Activated CD4-positive, alpha-beta T cell treated with anti-CD3 and anti-CD28 coated beads for 24 hours (primary cell): ENCODE measurements at regions not wholly inside any gene's neighbourhood (a gene's known extent, or its start where the extent isn't known, plus 50 kb on each side); places are given as distances from the start of the nearest gene placed in this dataset.
"Not testable (repeated sequence)": the region's sequence is repeated elsewhere in the genome, so short reads cannot be mapped to it uniquely, and the experiment has no call there.

Experiments
- DNase-seq, 2 donors: peaks; one replicate each; pipeline ENCODE4 v3.0.0-alpha.2; 2020; ENCODE audit warnings: low read depth in 2 of 2

- not testable (repeated sequence) for DNase-seq
Observed at GRCh38 chr13:73301622-73302021, 242.8 kb downstream of the KLF5 start.

DNA sequence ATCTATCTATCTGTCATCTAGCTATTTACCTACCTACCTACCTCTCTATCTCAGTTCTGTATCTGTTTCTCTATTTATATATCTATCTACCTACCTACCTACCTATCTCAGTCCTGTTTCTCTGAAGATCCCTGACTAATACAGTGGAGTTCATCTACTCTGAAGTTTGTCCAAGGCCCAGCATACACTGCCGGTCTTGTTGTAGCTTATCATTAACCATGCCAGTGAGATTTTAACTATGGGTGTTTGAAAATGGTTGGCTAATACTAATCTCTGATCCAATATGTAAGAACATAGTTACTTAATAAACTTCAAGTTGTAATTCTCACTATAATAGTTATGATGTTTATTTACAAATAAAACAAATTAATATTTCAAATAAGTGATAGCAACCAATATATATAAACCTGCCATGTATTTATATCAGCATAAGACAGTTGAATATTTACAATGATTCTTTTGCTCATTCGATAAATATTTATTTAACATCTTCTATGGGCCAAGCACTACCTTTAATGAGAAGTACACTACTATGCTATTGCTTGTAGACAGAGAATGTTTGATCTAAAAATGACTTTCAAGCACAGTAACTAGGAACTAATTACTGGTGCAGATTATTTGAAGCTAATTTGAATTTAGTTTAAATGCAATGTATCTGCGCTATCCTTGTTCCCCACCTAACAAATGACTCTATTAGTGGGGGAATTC, 242.1 kb downstream of the KLF5 start:
- no peak for DNase-seq

DNA sequence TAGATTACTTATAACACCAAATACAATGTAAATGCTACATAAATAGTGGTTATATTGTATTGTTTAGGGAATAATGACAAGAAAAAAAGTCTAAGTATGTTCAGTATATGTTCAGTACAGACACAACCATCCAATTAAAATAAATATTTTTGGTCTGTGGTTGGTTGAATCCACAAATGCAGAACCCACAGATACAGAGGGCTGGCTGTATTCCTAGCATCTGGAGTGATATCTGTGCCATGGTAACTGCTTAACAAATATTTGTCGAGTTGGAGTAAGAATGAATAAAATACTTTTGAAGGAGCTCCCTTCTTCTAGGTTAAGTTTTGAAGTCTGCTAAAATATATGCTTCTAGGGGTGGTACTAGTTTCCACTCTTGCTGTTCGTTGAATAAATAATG, 241.0 kb downstream of the KLF5 start:
- DNase-seq, result no peak

DNA sequence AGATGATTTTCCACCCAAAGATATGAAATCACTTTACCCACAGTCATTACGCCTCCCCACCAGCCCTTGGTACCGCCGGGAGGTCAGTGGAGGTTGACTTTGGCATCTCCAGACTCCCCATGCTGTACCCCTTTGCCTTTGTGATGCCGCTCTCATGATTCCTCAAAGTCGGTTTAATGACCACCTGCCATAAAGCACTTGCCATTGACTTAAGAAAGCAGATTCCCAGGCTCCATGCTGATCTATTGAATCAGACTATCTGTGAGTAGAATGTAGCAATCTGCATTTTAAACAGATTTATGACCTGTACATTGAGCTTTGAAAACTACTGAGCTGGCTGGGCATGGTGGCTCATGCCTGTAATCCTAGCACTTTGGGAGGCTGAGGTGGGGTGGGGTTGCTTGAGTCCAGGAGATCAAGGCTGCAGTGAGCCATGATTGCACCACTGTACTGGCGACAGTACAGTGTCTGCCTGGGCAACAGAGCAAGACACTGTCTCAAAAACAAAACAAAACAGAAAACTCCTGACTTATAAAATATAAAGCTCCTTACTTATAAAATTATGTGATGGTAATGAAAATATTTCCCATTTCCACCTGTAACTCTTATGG, 235.2 kb downstream of the KLF5 start:
- no peak for DNase-seq

- DNase-seq, result no peak
Observed at GRCh38 chr13:73292127-73292526, 233.3 kb downstream of the KLF5 start.

- no peak for DNase-seq
Observed at GRCh38 chr13:73290844-73291243, 232.0 kb downstream of the KLF5 start.

GRCh38 chr13:73288596-73288995, 229.8 kb downstream of the KLF5 start:
- no peak for DNase-seq

DNA sequence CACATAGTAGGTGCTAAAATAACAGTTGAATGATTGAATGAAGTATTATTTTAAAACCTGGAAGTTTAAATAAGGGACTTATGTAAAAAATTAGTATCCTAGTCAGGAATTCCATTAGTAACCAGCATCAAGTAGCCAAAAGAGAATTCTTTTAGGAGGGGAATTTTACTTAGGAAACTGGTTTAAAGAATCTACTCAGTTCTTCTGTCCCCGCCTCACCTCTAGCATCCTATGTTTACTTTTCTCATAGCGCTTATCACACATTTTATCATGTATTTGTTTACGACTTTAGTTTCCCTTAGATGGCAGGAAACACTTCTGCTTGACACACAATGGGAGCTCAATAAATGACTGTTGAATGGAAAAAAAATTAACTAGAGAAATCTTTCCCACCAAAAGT, 229.0 kb downstream of the KLF5 start:
- DNase-seq, result no peak

DNA sequence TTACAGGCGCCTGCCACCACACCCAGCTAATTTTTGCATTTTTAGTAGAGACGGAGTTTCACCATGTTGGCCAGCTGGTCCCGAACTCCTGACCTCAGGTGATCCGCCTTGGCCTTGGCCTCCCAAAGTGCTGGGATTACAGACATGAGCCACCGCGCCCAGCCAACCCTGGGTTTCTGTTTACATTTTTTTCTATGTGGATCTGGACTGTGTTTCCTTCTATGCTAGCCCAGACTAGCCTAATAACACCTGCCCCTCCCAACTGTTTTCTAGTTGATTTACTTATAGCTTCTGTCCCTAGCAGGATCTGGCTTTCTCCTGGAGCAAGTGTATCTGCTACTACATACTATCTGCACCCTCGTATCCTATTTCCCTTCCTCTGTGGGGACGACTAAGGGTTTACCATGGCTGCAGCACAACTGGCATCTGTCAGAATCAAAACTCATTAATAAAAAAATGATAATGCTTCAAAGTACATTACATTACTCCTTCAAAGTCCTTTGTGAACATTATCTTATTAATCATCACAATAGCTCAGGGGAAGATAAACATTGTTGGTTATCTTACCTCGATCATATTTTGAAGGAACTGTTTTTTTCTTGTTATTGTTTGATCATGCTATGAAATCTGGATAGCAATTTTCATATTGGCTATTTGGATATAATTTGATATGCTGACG, 228.3 kb downstream of the KLF5 start:
- DNase-seq, result no peak

DNA sequence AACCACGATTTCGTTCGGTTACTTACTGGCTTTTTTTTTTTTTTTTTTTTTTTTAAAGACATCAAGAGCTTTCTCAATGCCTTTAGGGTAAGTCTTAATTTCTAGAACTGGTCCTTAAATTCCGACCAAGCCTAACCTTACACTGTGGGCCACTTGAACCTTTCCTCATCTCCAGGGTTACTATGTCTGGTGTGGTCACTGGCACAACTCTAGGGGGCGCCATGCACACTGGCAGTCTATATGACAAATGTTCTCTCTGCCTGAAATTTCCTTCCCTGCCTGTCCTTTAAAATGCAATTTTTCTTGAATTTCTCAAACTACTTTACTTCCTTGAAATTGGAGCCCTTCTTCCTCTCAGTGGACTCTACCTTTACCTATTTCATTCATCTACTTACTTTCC, 227.4 kb downstream of the KLF5 start:
- no peak for DNase-seq

- DNase-seq, result no peak
Observed at GRCh38 chr13:73284081-73284874, 225.5 kb downstream of the KLF5 start.

DNA sequence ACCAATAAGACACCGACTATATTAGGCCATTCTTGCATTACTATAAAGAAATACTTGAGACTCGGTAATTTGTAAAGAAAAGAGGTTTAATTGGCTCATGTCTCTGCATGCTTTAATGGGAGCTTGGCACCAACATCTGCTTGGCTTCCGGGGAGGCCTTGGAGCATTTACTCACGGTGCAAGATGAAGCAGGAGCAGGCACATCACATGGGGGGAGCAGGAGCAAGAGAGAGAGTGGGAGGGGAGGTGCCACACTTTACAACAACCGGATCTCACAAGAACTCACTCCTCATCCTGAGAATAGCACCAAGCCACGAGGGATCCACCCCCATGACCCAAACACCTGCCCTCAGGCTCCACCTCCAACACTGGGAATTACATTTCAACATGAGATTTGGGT, 224.8 kb downstream of the KLF5 start:
- DNase-seq, result no peak

- DNase-seq, result no peak
Observed at GRCh38 chr13:73281746-73282145, 222.9 kb downstream of the KLF5 start.

- DNase-seq, result no peak
Observed at GRCh38 chr13:73278186-73278585, 219.4 kb downstream of the KLF5 start.

- no peak for DNase-seq
Observed at GRCh38 chr13:73275163-73275562, 216.4 kb downstream of the KLF5 start.

DNA sequence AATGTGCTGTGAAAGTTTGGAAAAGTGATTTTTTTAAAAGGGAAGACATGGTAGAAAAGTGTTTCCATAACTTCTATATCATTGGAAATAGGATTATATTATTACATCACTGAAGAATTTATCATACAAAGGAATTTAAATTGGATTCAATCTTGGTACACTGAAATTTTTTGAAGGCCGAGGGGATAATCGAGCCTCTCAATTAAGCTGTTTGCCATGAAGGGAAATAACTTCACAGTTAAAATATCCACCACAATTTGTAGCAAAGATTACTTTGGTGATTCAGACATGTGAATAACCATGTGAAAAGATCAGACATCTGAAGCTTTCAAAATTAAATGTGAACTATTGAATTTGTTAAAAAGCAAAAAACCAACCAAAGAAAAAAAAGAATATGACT, 215.3 kb downstream of the KLF5 start:
- DNase-seq, result no peak

GRCh38 chr13:73273745-73274144, 214.9 kb downstream of the KLF5 start:
- no peak for DNase-seq

DNA sequence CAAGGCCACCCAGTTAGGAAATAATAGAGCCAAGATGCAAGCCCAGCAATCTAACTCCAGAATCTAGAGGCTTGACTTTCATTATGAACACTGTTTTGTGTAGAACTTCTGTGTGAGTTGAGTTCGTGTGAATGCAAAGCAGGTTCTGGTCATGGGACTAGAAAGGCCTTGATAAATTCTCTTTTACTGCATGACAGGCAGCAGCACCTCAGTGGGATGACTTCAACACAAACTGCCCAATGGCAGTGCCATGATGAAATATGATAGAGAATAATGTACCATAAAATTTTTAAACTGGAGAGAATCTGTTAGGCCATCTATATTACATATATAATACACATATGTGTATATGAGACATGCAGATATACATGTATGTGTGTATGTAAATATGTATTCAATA, 214.5 kb downstream of the KLF5 start:
- no peak for DNase-seq

GRCh38 chr13:73272831-73273230, 214.0 kb downstream of the KLF5 start:
- DNase-seq, result no peak

DNA sequence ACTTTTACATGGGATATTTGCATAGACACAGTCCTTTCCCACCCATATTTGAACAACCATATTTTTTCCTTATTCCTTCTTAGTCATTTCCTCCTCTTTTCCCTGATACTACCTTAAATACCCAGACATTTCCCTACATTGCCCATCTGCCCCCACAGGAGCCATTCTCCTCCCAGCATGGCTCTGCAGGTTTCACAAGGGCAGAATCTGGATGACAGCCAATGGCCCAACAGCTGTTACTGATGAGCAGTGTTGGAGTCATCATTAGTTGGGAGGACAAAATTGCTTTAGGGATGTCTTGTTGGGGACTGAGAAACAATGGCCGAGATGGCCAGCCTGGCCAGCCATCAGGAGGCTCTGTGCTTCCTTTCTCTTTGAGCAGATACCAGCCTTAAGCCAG, 209.5 kb downstream of the KLF5 start:
- DNase-seq, result no peak

DNA sequence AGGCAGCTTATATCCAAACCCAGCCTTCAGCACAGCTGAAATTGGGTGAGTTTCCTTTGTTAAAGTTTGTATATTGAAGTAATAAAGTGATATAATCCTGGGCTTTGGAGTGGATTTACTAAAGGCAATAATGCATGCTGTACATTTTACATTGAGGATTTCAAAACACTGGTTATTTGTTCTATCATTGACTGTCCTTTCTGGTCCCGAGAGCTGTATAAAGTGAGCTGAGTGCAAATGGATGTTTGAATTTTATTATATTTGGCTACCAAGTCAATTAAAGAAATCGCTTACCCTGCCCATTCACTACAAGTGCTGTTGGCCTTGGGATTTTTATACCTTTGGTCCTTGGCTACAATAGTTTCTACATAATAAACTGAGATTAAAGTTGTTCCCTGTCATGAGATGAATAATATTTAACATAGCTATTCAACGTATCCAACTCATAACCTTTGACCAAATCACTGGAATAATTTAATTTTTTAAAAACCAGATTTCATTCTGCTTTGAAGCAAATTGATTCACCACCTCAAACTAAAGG, 207.9 kb downstream of the KLF5 start:
- no peak for DNase-seq
